ENCODE measurements at regions not wholly inside any gene's neighbourhood (a gene's known extent, or its start where the extent isn't known, plus 50 kb on each side); places are given as distances from the start of the nearest gene placed in this dataset.

GRCh38 chr4:41413670-41414411 lies 124.1 kb upstream of the LIMCH1 start:
- Histone ChIP-seq H3K4ac (ENCODE audit: low read depth, low read length) (no peak overlapping the region), H3K4me1 (ENCODE audit: control insufficient read depth, insufficient read depth, low read length) (peaks cover 2% of the 10 kb centered on the region; the same call in 1 of the 2 replicates), H2BK20ac (ENCODE audit: low read depth, low read length) (no peak overlapping the region), H3K27me3 (ENCODE audit: control insufficient read depth, insufficient read depth, low read length) (no peaks in the 10 kb centered on the region), H2BK120ac (ENCODE audit: low read depth, low read length) (no peak overlapping the region), H2BK5ac (ENCODE audit: low read depth, low read length, poor library complexity, severe bottlenecking) (no peak overlapping the region), H3K18ac (ENCODE audit: low read depth, low read length) (no peak overlapping the region; the same call in 1 of the 2 replicates), H2AK5ac (ENCODE audit: low read depth, low read length) (no peak overlapping the region), H3K14ac (replicated peaks; ENCODE audit: low read depth, low read length) (no peak overlapping the region), H3K56ac (ENCODE audit: extremely low read depth, insufficient read depth, low read length) (no peak overlapping the region), H4K5ac (ENCODE audit: low read depth, low read length) (no peak overlapping the region), H2AK9ac (replicated peaks; ENCODE audit: low read depth, low read length, poor library complexity) (no peak overlapping the region), H3K23ac (ENCODE audit: low read depth, low read length) (no peak overlapping the region), H2BK15ac (ENCODE audit: low read depth, low read length) (no peak overlapping the region), H4K91ac (ENCODE audit: insufficient read depth, low read depth, low read length) (no peak overlapping the region), H4K8ac (ENCODE audit: low read depth in 2 of 2, low read length in 2 of 2) (no peak overlapping the region), H3K27ac (ENCODE audit: insufficient read depth, low read length) (no peak overlapping the region), H2AFZ (replicated peaks; ENCODE audit: low read length, poor library complexity) (no peak overlapping the region), H3K9me1 (ENCODE audit: insufficient read depth, low read length) (no peaks in the 10 kb centered on the region), H3K4me3 (ENCODE audit: insufficient read depth, low read depth, low read length) (no peak overlapping the region), H3K36me3 (ENCODE audit: control insufficient read depth, insufficient read depth, low read length) (no peaks in the 10 kb centered on the region), H3K9ac (ENCODE audit: low read depth, low read length) (no peak overlapping the region), H4K20me1 (ENCODE audit: insufficient read depth, low read length) (no peaks in the 10 kb centered on the region; the same call in 1 of the 2 replicates), H3K9me3 (ENCODE audit: control insufficient read depth, insufficient read depth, low read length) (no peaks in the 10 kb centered on the region), H3K79me1 (ENCODE audit: low read depth in 1 of 2, low read length in 2 of 2) (no peaks in the 10 kb centered on the region; a peak in 1 of 4 replicates), H3K4me2 (ENCODE audit: low read depth, low read length) (no peak overlapping the region)
- no TSS peak for BruUV-seq (replicated peaks)
- dilution Hi-C loops (cut with HindIII; ENCODE audit: low sequenced_read_pairs, unreplicated experiment): no loop called here
- intact Hi-C loops (cut with micrococcal nuclease): no loop called here
- 0% methylated on average over 1 of the region's 8 CpGs; no CpG with 5 or more reads in 1 of the 2 experiments for WGBS, 2 experiments (ENCODE audit: extremely low coverage in 2 of 2, insufficient read length in 1 of 2)
- TF ChIP-seq ELK1 (IDR thresholded peaks at IDR 0.05; ENCODE audit: borderline replicate concordance, low read depth, low read length): no peak
- no peak for TF ChIP-seq POLR2A (IDR thresholded peaks at IDR 0.05; ENCODE audit: low read depth, low read length)
- no peak for TF ChIP-seq USF2 (IDR thresholded peaks at IDR 0.05; ENCODE audit: low read depth, low read length)
- TF ChIP-seq MAZ (IDR thresholded peaks at IDR 0.05; ENCODE audit: borderline replicate concordance, low read depth, low read length): no peak
- TF ChIP-seq NFE2L2 (IDR thresholded peaks at IDR 0.05; ENCODE audit: low read depth, low read length): no peak
- TF ChIP-seq CEBPB (IDR thresholded peaks at IDR 0.05; ENCODE audit: low read depth, low read length): no peak
- TF ChIP-seq RCOR1 (IDR thresholded peaks at IDR 0.05; ENCODE audit: insufficient replicate concordance, low read length): no peak
- no peak for TF ChIP-seq FOS (IDR thresholded peaks at IDR 0.05; ENCODE audit: low read depth, low read length)
- no peak for TF ChIP-seq MAFK (IDR thresholded peaks at IDR 0.05; ENCODE audit: low read depth, low read length)
- no peak for TF ChIP-seq MXI1 (IDR thresholded peaks at IDR 0.05; ENCODE audit: borderline replicate concordance, low read depth, low read length)
- no peak for TF ChIP-seq RAD21 (IDR thresholded peaks at IDR 0.05; ENCODE audit: low read length)
- no peak for TF ChIP-seq CHD1 (IDR thresholded peaks at IDR 0.05; ENCODE audit: low read depth, low read length)
- no peak for TF ChIP-seq BHLHE40 (IDR thresholded peaks at IDR 0.05; ENCODE audit: low read depth, low read length)
- no peak for TF ChIP-seq SMC3 (IDR thresholded peaks at IDR 0.05; ENCODE audit: low read depth, low read length)
- TF ChIP-seq RFX5 (IDR thresholded peaks at IDR 0.05; ENCODE audit: low read depth, low read length): no peak
- no peak for TF ChIP-seq CTCF (conservative IDR thresholded peaks at IDR 0.05; ENCODE audit: low read depth, low read length)
- in situ Hi-C loops (cut with MboI; ENCODE audit: low sequenced_read_pairs): no loop called here
- DNase-seq: no peak
- CTCF ChIA-PET: interaction anchor here (0.7 kb wide), 1 partner anchor 11 kb away, joined by 3 read pairs; no protein-coding TSS in a partner anchor
- ATAC-seq (ENCODE audit: low read depth): no peak
- POLR2A ChIA-PET (ENCODE audit: unreplicated experiment): no interaction called here

Data from IMR-90 (cell line).